ENCODE measurements at regions not wholly inside any gene's neighbourhood (a gene's known extent, or its start where the extent isn't known, plus 50 kb on each side); places are given as distances from the start of the nearest gene placed in this dataset.

DNA sequence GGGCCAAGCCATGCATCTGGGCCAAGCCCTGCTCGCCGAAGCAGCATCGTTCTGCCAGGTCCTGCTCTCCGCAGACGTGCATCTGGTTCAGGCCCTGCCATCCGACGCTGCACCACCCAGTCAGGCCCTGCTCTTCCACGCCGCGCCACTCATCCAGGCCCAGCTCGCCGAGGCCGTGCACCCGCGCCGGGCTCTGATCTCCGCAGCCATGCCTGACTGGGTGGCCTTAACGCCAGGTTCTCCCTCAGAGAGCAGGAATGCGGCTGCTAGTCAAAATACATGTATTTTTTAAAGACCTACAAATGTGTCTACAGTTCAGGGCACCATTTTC lies 891.1 kb upstream of the CTNND2 start:
- Histone ChIP-seq H3K4me2 (no peak overlapping the region), H3K4me3 (no peak overlapping the region), H3K4me1 (ENCODE audit: insufficient read depth) (no peaks in the 10 kb centered on the region), H3K27me3 (no peaks in the 10 kb centered on the region), H3K79me2 (no peaks in the 10 kb centered on the region), H3K27ac (no peak overlapping the region), H3K36me3 (replicated peaks; ENCODE audit: insufficient read depth, low read depth) (no peaks in the 10 kb centered on the region), H3K9me3 (ENCODE audit: low read depth) (no peaks in the 10 kb centered on the region), H4K20me1 (ENCODE audit: insufficient read depth, poor library complexity, severe bottlenecking) (no peaks in the 10 kb centered on the region), H3K9me2 (replicated peaks; ENCODE audit: insufficient read depth) (no peaks in the 10 kb centered on the region), H2AFZ (no peak overlapping the region)
- DNase-seq (ENCODE audit: low spot score): no peak
- no peak for TF ChIP-seq EZH2 (IDR thresholded peaks at IDR 0.05; ENCODE audit: borderline replicate concordance)
- TF ChIP-seq, protein P1, sequence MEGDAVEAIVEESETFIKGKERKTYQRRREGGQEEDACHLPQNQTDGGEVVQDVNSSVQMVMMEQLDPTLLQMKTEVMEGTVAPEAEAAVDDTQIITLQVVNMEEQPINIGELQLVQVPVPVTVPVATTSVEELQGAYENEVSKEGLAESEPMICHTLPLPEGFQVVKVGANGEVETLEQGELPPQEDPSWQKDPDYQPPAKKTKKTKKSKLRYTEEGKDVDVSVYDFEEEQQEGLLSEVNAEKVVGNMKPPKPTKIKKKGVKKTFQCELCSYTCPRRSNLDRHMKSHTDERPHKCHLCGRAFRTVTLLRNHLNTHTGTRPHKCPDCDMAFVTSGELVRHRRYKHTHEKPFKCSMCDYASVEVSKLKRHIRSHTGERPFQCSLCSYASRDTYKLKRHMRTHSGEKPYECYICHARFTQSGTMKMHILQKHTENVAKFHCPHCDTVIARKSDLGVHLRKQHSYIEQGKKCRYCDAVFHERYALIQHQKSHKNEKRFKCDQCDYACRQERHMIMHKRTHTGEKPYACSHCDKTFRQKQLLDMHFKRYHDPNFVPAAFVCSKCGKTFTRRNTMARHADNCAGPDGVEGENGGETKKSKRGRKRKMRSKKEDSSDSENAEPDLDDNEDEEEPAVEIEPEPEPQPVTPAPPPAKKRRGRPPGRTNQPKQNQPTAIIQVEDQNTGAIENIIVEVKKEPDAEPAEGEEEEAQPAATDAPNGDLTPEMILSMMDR (IDR thresholded peaks at IDR 0.05; ENCODE audit: poor library complexity): no peak
- 96% methylated on average over 19 of the region's 19 CpGs for WGBS (ENCODE audit: low lambda C conversion rate, missing lambda C conversion rate)

DNA sequence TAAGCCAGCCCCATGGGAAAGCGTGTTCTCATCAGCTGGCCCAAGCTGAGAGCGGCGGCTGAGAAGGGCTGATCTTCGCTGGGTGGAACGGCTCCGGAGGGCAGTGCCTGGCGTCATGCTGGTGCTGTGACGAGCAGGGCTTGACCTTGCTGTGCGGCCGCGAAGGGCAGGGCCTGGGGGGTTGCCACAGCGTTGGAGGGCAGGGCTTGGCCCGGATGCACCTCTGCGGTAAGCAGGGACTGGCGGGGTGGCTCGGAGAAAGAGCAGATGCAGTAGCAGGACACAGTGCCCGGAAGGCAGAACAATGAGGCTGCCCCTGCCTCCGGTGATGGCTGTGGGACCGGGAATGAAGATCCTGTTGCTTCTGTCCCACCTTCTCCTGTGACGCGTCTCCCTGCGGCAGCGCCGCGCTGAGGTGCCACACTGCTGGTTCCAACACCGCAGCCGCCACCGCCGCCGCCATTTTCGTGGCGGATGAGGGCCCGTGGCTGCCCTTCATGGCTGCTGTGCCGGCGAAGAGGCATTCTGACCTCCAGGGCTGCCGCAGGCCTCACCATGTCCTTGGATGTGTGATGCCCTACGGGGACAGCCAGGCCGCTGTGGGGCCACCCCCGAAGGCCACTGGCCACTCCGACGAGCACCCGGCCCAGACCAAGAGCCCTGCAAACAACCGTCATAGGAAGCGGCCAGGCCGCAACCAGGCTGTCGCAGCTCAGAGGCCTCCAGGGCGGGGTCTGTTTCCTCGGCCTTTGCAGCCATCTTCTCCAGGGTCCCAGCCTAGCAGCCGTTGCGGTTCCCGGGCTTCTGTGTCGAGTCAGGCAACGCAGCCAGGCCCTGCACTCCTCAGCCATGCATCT lies 890.5 kb upstream of the CTNND2 start:
- no peaks in the 10 kb centered on the region for H3K9me3 ChIP-seq (ENCODE audit: low read depth)
- TF ChIP-seq, protein P1 (IDR thresholded peaks at IDR 0.05; ENCODE audit: poor library complexity): no peak
- TF ChIP-seq EZH2phosphoT487 (IDR thresholded peaks at IDR 0.05; ENCODE audit: low read depth, severe bottlenecking, unreplicated experiment): no peak
- TF ChIP-seq EZH2 (IDR thresholded peaks at IDR 0.05; ENCODE audit: borderline replicate concordance): no peak
- H2AFZ ChIP-seq: no peak overlapping the region
- H3K27ac ChIP-seq: no peak overlapping the region
- H3K4me3 ChIP-seq: no peak overlapping the region
- no peaks in the 10 kb centered on the region for H3K9me2 ChIP-seq (replicated peaks; ENCODE audit: insufficient read depth)
- no peaks in the 10 kb centered on the region for H3K36me3 ChIP-seq (replicated peaks; ENCODE audit: insufficient read depth, low read depth)
- H3K79me2 ChIP-seq: no peaks in the 10 kb centered on the region
- H4K20me1 ChIP-seq (ENCODE audit: insufficient read depth, poor library complexity, severe bottlenecking): no peaks in the 10 kb centered on the region
- WGBS (ENCODE audit: low lambda C conversion rate, missing lambda C conversion rate): 96% methylated on average over 52 of the region's 53 CpGs
- no peak for DNase-seq (ENCODE audit: low spot score)
- H3K4me1 ChIP-seq (ENCODE audit: insufficient read depth): no peaks in the 10 kb centered on the region
- no peak overlapping the region for H3K4me2 ChIP-seq
- H3K27me3 ChIP-seq: no peaks in the 10 kb centered on the region

- TF ChIP-seq, protein P1 (IDR thresholded peaks at IDR 0.05; ENCODE audit: poor library complexity): no peak
- TF ChIP-seq EZH2phosphoT487 (IDR thresholded peaks at IDR 0.05; ENCODE audit: low read depth, severe bottlenecking, unreplicated experiment) (no peak), EZH2 (IDR thresholded peaks at IDR 0.05; ENCODE audit: borderline replicate concordance) (no peak)
- Histone ChIP-seq H3K79me2 (no peaks in the 10 kb centered on the region), H2AFZ (no peak overlapping the region), H3K27me3 (no peaks in the 10 kb centered on the region), H3K4me2 (no peak overlapping the region), H3K4me3 (no peak overlapping the region), H3K9me3 (ENCODE audit: low read depth) (no peaks in the 10 kb centered on the region), H3K9me2 (replicated peaks; ENCODE audit: insufficient read depth) (no peaks in the 10 kb centered on the region), H4K20me1 (ENCODE audit: insufficient read depth, poor library complexity, severe bottlenecking) (no peaks in the 10 kb centered on the region), H3K36me3 (replicated peaks; ENCODE audit: insufficient read depth, low read depth) (no peaks in the 10 kb centered on the region), H3K4me1 (ENCODE audit: insufficient read depth) (no peaks in the 10 kb centered on the region), H3K27ac (no peak overlapping the region)
- DNase-seq (ENCODE audit: low spot score): no peak
- 93% methylated on average over 1 of the region's 1 CpG for WGBS (ENCODE audit: low lambda C conversion rate, missing lambda C conversion rate)
These were observed 889.1 kb upstream of the CTNND2 start for GRCh38 chr5:12793373-12793772.

Data from hepatocyte (in vitro differentiated cells).